ENCODE measurements at regions not wholly inside any gene's neighbourhood (a gene's known extent, or its start where the extent isn't known, plus 50 kb on each side); places are given as distances from the start of the nearest gene placed in this dataset.

DNA sequence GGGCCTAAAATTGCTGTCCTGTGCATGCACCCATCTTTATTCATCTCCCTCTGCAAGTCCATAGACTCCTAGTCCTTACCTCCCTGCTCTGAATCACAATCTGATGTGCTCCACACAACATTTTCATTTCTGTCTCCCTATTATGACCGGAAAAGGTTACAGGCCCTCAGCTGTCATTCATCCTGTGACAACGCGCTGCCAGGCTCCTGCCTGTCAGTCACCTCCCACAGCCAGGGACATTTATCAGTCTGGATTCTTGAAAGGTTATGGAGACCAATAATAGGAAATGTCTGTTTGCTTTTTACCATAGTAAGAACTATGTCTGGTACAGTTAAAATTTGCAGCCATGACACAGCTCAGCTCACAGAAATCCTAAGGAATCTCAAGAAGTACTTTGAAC lies 197.1 kb downstream of the RDH14 start:
- TF ChIP-seq, protein P1, sequence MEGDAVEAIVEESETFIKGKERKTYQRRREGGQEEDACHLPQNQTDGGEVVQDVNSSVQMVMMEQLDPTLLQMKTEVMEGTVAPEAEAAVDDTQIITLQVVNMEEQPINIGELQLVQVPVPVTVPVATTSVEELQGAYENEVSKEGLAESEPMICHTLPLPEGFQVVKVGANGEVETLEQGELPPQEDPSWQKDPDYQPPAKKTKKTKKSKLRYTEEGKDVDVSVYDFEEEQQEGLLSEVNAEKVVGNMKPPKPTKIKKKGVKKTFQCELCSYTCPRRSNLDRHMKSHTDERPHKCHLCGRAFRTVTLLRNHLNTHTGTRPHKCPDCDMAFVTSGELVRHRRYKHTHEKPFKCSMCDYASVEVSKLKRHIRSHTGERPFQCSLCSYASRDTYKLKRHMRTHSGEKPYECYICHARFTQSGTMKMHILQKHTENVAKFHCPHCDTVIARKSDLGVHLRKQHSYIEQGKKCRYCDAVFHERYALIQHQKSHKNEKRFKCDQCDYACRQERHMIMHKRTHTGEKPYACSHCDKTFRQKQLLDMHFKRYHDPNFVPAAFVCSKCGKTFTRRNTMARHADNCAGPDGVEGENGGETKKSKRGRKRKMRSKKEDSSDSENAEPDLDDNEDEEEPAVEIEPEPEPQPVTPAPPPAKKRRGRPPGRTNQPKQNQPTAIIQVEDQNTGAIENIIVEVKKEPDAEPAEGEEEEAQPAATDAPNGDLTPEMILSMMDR (IDR thresholded peaks at IDR 0.05 in 8 of 11, conservative IDR thresholded peaks at IDR 0.05 in 3 of 11): no peak
- no peak for TF ChIP-seq POLR2A (IDR thresholded peaks at IDR 0.05)

Measured in spleen (tissue), 7 donors.